Testis (tissue), 2 donors: ENCODE measurements at regions not wholly inside any gene's neighbourhood (a gene's known extent, or its start where the extent isn't known, plus 50 kb on each side); places are given as distances from the start of the nearest gene placed in this dataset.
"Not testable (repeated sequence)": the region's sequence is repeated elsewhere in the genome, so short reads cannot be mapped to it uniquely, and the experiment has no call there.

ENCODE experiments used
- DNase-seq: peaks from one replicate; pipeline ENCODE4 v3.0.0-alpha.2; 2019
- H3K27ac ChIP-seq, 2 donors: fragments of 200-600 bp; sonication (generic); one replicate each; pipeline ENCODE4 v1.5.1; 2019
- H3K27me3 ChIP-seq: fragments of 200-600 bp; sonication (generic); one replicate; pipeline ENCODE4 v1.5.1; 2019
- H3K36me3 ChIP-seq: fragments of 200-600 bp; sonication (generic); one replicate; pipeline ENCODE4 v1.5.1; 2017; ENCODE audit warnings: low read depth; ENCODE audit errors: missing control alignments
- H3K4me1 ChIP-seq: fragments of 200-600 bp; sonication (generic); one replicate; pipeline ENCODE4 v1.5.1; 2019
- H3K4me3 ChIP-seq, 2 donors: fragments of 200-600 bp; sonication (generic); one replicate each; pipeline ENCODE4 v1.5.1; 2017 to 2019
- H3K9me3 ChIP-seq: fragments of 200-600 bp; sonication (generic); one replicate; pipeline ENCODE4 v1.5.1; 2017
- CTCF ChIP-seq, 3 experiments: fragments of 450-650 bp in 2 of 3; fragments of 200-600 bp in 1 of 3; sonication (generic) in 1 of 3; IDR thresholded peaks; one replicate each; pipeline ENCODE4 v1.5.1; 2016 to 2019; ENCODE audit warnings: antibody characterized with exemption in 3 of 3, mild to moderate bottlenecking in 2 of 3, moderate library complexity in 1 of 3
- POLR2A ChIP-seq: fragments of 450-650 bp; IDR thresholded peaks from one replicate; pipeline ENCODE4 v1.6.1; 2017; ENCODE audit warnings: antibody characterized with exemption, mild to moderate bottlenecking, moderate library complexity
- WGBS, 2 donors: methylation state at CpG; one replicate each; pipeline ENCODE4 v1.1.5; 2018; 5-methylcytosine and 5-hydroxymethylcytosine counted together
- intact Hi-C: fragments of 100-400 bp; cut with DNase I; formaldehyde crosslinking; loops from one replicate; pipeline ENCODE4 v1.15.1; 2023; ENCODE audit warnings: low total_unique reads

GRCh38 chr7:131664570-131664969 is 108.1 kb upstream of the PODXL start:
- 67 to 80% methylated on average over 5 of the region's 5 CpGs for WGBS, 2 donors
- H3K27ac ChIP-seq, result no peak overlapping the region
- H3K36me3 ChIP-seq, result no peaks in the 10 kb centered on the region
- intact Hi-C loops, result no loop called here
- H3K27me3 ChIP-seq, result no peaks in the 10 kb centered on the region
- no peak overlapping the region for H3K4me3 ChIP-seq
- H3K9me3 ChIP-seq, result no peaks in the 10 kb centered on the region
- H3K4me1 ChIP-seq, result no peaks in the 10 kb centered on the region
- TF ChIP-seq CTCF (IDR thresholded peaks at IDR 0.05), result no peak
- no peak for TF ChIP-seq POLR2A
- no peak for DNase-seq

- H3K9me3 ChIP-seq, intact Hi-C loops, H3K27me3 ChIP-seq, H3K4me1 ChIP-seq, H3K27ac ChIP-seq, DNase-seq, H3K36me3 ChIP-seq, H3K4me3 ChIP-seq: not testable (repeated sequence)
- WGBS, 2 donors, result 83 to 87% methylated on average over 15 of the region's 15 CpGs
These were observed 106.0 kb upstream of the PODXL start for GRCh38 chr7:131662301-131662873.

- DNase-seq, result no peak
- Histone ChIP-seq H3K27me3 (no peaks in the 10 kb centered on the region), H3K4me3 (no peak overlapping the region), H3K27ac (no peak overlapping the region), H3K36me3 (no peaks in the 10 kb centered on the region), H3K4me1 (no peaks in the 10 kb centered on the region), H3K9me3 (no peaks in the 10 kb centered on the region)
- intact Hi-C loops, result loop anchor here (10.0 kb wide), 1 partner anchor 113 kb away; no protein-coding TSS in a partner anchor
- no peak for TF ChIP-seq POLR2A
- no peak for TF ChIP-seq CTCF (IDR thresholded peaks at IDR 0.05)
- WGBS, 2 donors, result 83 to 92% methylated on average over 3 of the region's 3 CpGs
These were observed 101.5 kb upstream of the PODXL start for GRCh38 chr7:131657881-131658280.

DNA sequence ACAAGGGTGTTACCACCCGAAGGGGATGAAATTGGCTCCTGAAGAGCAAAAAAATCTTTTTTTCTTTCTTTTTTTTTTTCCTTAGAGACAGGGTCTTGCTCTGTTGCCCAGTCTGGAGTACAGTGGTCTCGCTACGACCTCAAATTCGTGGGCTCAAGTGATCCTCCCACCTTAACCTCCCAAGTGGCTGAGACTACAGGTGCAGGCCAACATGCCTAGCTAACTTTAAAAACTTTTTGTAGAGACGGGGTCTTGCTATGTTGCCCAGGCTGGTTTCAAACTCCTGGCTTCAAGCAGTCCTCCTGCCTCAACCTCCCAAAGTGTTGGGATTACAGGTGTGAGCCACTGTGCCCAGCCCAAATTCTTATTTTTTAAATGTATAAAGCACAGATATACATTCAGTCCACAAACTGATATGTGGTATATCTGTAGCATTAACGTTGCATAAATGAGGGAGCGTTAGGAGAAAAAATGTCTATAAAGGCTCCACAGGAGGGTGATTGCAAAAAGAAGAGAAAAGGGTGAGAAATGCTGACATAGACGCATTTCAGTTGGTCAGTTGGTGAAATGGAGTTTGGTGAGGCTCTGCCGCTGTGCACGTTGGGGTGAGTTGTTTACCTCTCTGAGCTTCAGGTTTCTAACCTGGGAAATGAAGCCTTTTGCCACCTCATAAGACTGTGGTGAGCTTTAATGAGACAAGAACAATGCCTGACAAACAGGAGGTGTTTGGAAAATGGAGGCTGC is 100.7 kb upstream of the PODXL start:
- no peaks in the 10 kb centered on the region for H3K9me3 ChIP-seq
- DNase-seq, result no peak
- 89 to 95% methylated on average over 9 of the region's 10 CpGs for WGBS, 2 donors
- intact Hi-C loops, result loop anchor here (10.0 kb wide), 1 partner anchor 112 kb away; no protein-coding TSS in a partner anchor
- no peaks in the 10 kb centered on the region for H3K4me1 ChIP-seq
- no peaks in the 10 kb centered on the region for H3K36me3 ChIP-seq
- no peak overlapping the region for H3K27ac ChIP-seq
- no peak for TF ChIP-seq CTCF (IDR thresholded peaks at IDR 0.05)
- no peak for TF ChIP-seq POLR2A
- no peaks in the 10 kb centered on the region for H3K27me3 ChIP-seq
- H3K4me3 ChIP-seq, result no peak overlapping the region

GRCh38 chr7:131655866-131656265 is 99.4 kb upstream of the PODXL start:
- intact Hi-C loops, result loop anchor here (10.0 kb wide), 1 partner anchor 111 kb away; no protein-coding TSS in a partner anchor
- no peaks in the 10 kb centered on the region for H3K9me3 ChIP-seq
- H3K4me3 ChIP-seq, result no peak overlapping the region
- H3K4me1 ChIP-seq, result no peaks in the 10 kb centered on the region
- H3K27ac ChIP-seq, result no peak overlapping the region
- TF ChIP-seq CTCF (IDR thresholded peaks at IDR 0.05), result no peak
- no peak for TF ChIP-seq POLR2A
- H3K36me3 ChIP-seq, result no peaks in the 10 kb centered on the region
- no peak for DNase-seq
- no peaks in the 10 kb centered on the region for H3K27me3 ChIP-seq
- WGBS, 2 donors, result 81 to 91% methylated on average over 6 to 7 of the region's 7 CpGs
